ENCODE measurements at regions not wholly inside any gene's neighbourhood (a gene's known extent, or its start where the extent isn't known, plus 50 kb on each side); places are given as distances from the start of the nearest gene placed in this dataset.

DNA sequence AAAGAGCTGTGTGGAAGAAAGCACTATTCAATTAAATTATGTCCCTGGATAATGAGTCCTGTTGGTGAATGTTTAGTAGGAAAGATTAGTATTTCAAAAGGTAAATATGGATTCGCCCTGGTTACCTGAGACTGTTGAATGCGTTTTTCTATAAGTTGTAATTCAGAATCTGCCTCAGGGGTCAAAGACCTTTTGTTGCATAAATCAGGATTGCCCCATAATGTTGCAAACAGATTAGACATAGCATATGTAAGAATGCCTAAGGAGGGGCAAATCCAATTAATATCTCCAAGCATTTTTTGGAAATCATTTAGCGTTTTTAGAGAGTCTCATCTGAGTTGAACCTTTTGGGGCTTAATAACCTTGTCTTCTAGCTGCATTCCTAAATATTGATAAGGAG is 70.1 kb upstream of the ARL4D start:
- TF ChIP-seq, protein P1, sequence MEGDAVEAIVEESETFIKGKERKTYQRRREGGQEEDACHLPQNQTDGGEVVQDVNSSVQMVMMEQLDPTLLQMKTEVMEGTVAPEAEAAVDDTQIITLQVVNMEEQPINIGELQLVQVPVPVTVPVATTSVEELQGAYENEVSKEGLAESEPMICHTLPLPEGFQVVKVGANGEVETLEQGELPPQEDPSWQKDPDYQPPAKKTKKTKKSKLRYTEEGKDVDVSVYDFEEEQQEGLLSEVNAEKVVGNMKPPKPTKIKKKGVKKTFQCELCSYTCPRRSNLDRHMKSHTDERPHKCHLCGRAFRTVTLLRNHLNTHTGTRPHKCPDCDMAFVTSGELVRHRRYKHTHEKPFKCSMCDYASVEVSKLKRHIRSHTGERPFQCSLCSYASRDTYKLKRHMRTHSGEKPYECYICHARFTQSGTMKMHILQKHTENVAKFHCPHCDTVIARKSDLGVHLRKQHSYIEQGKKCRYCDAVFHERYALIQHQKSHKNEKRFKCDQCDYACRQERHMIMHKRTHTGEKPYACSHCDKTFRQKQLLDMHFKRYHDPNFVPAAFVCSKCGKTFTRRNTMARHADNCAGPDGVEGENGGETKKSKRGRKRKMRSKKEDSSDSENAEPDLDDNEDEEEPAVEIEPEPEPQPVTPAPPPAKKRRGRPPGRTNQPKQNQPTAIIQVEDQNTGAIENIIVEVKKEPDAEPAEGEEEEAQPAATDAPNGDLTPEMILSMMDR (IDR thresholded peaks at IDR 0.05; ENCODE audit: unreplicated experiment in 3 of 3): no peak
- Mint-ChIP-seq H3K9me3 (no peaks in the 10 kb centered on the region), H3K4me3 (no peak overlapping the region)

DNA sequence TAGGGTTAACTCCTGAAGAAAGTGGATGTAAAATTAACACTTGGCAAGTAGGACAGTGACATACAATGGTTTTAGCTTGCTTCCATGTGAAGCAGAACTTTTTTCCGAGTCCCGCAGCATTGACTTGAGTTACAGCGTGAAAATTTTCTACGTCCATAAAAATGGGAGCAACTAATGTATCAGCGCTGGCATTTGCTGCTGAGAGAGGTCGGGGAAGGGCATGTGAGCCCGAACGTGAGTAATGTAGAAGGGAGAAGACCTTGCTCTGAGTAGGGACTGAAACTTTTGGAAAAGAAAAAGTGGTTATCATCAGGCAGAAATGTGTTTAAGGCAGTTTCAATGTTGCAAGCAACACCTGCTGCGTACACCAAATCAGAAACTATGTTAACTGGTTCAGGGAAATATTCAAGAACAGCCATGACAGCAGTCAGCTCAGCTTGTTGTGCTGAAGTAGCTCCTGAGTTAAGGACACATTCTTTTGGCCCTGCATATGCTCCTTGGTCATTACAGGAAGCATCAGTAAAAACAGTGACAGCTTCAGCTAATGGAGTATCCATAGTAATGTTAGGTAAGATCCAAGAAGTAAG is 70.9 kb upstream of the ARL4D start:
- no peak overlapping the region for H3K27ac Mint-ChIP-seq
- no peaks in the 10 kb centered on the region for H3K9me3 Mint-ChIP-seq
- no peaks in the 10 kb centered on the region for H3K27me3 Mint-ChIP-seq (ENCODE audit: low read depth)
- H3K4me3 Mint-ChIP-seq: no peak overlapping the region
- H3K36me3 Mint-ChIP-seq (ENCODE audit: low read depth): no peaks in the 10 kb centered on the region
- TF ChIP-seq, protein P1 (IDR thresholded peaks at IDR 0.05; ENCODE audit: unreplicated experiment in 3 of 3): no peak
- peaks cover 53% of the 10 kb centered on the region for H3K4me1 Mint-ChIP-seq

More for the DNA sequence above, 70.1 kb upstream of the ARL4D start:
- H3K27me3 Mint-ChIP-seq (ENCODE audit: low read depth): no peaks in the 10 kb centered on the region
- no peak overlapping the region for H3K27ac Mint-ChIP-seq
- H3K36me3 Mint-ChIP-seq (ENCODE audit: low read depth): no peaks in the 10 kb centered on the region
- H3K4me1 Mint-ChIP-seq: peaks cover 60% of the 10 kb centered on the region

DNA sequence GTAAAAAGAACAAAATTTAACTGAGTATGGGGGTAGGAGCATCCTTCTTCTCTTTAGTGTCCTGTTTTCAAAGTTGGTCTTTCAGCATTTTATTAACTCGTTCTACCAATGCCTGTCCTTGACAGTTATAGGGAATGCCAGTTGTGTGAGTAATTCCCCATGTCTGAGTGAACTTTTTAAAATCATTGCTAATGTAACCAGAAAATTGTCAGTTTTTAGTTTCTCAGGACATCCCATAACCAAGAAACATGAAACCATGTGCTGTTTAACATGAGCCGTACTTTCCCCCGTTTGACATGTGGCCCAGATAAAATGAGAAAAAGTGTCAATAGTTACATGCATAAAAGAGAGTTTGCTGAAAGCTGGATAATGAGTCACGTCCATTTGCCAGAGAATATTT is 71.4 kb upstream of the ARL4D start:
- H3K4me3 Mint-ChIP-seq: no peak overlapping the region
- H3K27me3 Mint-ChIP-seq (ENCODE audit: low read depth): no peaks in the 10 kb centered on the region
- TF ChIP-seq, protein P1 (IDR thresholded peaks at IDR 0.05; ENCODE audit: unreplicated experiment in 3 of 3): no peak
- peaks cover 48% of the 10 kb centered on the region for H3K4me1 Mint-ChIP-seq
- H3K36me3 Mint-ChIP-seq (ENCODE audit: low read depth): no peaks in the 10 kb centered on the region
- no peak overlapping the region for H3K27ac Mint-ChIP-seq
- H3K9me3 Mint-ChIP-seq: no peaks in the 10 kb centered on the region

DNA sequence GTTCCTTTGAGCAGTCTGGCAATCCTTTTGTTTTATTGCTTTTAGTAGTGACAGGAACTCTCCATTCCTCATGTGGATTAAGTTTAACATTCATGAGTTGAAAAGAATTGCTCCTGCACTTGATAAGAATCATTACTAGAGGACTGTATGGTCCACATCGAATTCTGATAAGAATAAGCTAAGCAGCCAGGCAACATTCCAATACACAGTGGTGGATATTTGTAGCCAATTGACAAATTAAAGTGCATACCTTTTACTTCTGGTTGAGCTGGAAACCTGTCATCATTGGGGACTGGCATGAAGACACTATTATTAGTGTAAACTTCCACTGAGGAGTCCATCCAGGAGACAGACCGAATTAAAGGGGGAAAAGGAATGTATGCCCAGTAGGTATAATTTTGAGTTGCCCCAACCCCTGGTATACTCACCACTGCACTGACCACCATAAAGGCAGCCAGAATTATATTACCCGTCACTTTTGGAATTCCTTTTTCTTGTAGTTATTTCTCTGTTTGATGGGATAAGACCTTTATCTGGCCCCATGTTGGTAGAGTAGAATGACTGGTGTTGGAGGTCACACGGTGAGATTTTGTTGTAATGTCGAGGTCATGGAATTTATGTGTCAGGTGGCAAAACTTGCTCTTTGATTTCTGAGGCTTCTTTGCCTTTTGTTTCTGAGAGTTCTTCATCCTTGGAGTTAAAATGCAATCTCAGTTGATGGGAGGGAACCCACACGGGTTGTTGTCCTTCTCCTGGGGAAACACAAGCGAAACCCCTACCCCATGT is 72.1 kb upstream of the ARL4D start:
- Mint-ChIP-seq H3K4me1 (peaks cover 42% of the 10 kb centered on the region), H3K27ac (no peak overlapping the region), H3K4me3 (no peak overlapping the region), H3K9me3 (no peaks in the 10 kb centered on the region), H3K36me3 (ENCODE audit: low read depth) (no peaks in the 10 kb centered on the region), H3K27me3 (ENCODE audit: low read depth) (no peaks in the 10 kb centered on the region)
- TF ChIP-seq, protein P1 (IDR thresholded peaks at IDR 0.05; ENCODE audit: unreplicated experiment in 3 of 3): no peak

DNA sequence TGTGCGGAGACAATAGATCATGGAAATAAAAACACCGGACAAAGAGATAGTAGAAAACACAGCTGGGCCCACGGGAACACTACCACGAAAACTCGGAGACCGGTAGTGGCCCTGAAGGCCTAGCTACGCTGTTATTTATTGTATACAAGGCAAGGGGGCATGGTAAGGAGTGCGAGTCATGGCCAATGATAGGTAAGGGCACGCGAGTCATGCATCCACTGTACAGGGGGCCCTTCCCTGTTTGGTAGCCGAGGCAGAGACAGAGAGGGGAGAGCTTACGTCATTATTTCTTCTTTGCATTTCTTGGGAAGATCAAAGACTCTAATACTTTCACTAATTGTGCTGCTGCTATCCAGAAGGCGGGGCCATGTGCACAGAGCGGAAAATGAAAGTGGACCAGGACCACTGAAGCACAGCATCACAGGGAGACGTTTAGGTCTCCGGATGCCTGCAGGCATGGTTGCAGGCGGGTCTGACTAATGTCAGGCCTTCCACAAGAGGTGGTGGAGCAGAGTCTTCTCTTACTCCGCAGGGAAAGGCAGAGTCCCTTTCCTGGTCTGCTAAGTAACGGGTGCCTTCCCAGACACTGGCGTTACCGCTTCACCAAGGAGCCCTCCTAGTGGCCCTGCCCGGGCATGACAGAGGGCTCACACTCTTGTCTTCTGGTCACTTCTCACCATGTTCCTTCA is 74.4 kb upstream of the ARL4D start:
- Mint-ChIP-seq H3K4me3 (no peak overlapping the region), H3K4me1 (peaks cover 30% of the 10 kb centered on the region), H3K9me3 (peaks cover 3% of the 10 kb centered on the region), H3K36me3 (ENCODE audit: low read depth) (no peaks in the 10 kb centered on the region), H3K27ac (no peak overlapping the region), H3K27me3 (ENCODE audit: low read depth) (no peaks in the 10 kb centered on the region)
- TF ChIP-seq, protein P1 (IDR thresholded peaks at IDR 0.05; ENCODE audit: unreplicated experiment in 3 of 3): peak in 2 of 3 experiments; percentile 22 to 30
